ENCODE measurements at regions not wholly inside any gene's neighbourhood (a gene's known extent, or its start where the extent isn't known, plus 50 kb on each side); places are given as distances from the start of the nearest gene placed in this dataset.

GRCh38 chr10:84948644-84949043 lies 620.3 kb downstream of the CCSER2 start:
- TF ChIP-seq CTCF (conservative IDR thresholded peaks at IDR 0.05; ENCODE audit: low read depth, low read length) (no peak), EZH2 (IDR thresholded peaks at IDR 0.05; ENCODE audit: borderline replicate concordance, low read depth, low read length, poor library complexity, severe bottlenecking) (no peak)
